ENCODE measurements at regions not wholly inside any gene's neighbourhood (a gene's known extent, or its start where the extent isn't known, plus 50 kb on each side); places are given as distances from the start of the nearest gene placed in this dataset.

- H3K4me1 Mint-ChIP-seq = no peaks in the 10 kb centered on the region
- H3K27me3 Mint-ChIP-seq = peaks cover 30% of the 10 kb centered on the region
- H3K36me3 ChIP-seq (replicated peaks in 1 of 2; ENCODE audit: control extremely low read depth in 1 of 2, control insufficient read depth in 1 of 2, extremely low read depth in 1 of 2, insufficient read depth in 2 of 2, low read length in 1 of 2) = no peaks in the 10 kb centered on the region
- ChIA-PET CTCF (no interaction called here), POLR2A (no interaction called here)
- H2AFZ ChIP-seq (ENCODE audit: insufficient read depth, low read depth, low read length, poor library complexity, severe bottlenecking) = no peak overlapping the region
- TF ChIP-seq EZH2 (IDR thresholded peaks at IDR 0.05; ENCODE audit: borderline replicate concordance, insufficient read depth, low read depth, low read length, poor library complexity, severe bottlenecking) (no peak), CTCF (IDR thresholded peaks at IDR 0.05) (no peak)
- 63% methylated on average over 2 of the region's 4 CpGs for WGBS (ENCODE audit: insufficient coverage)
- no peak overlapping the region for H3K4me3 ChIP-seq (ENCODE audit: control extremely low read depth in 1 of 5, extremely low read depth in 1 of 5, insufficient read depth in 1 of 5, low read depth in 2 of 5, low read length in 4 of 5)
- no peak overlapping the region for H3K4me3 Mint-ChIP-seq
- DNase-seq (no peak), ATAC-seq (ENCODE audit: low read depth) (no peak)
- no peaks in the 10 kb centered on the region for H3K9me3 ChIP-seq (ENCODE audit: control extremely low read depth in 1 of 3, control insufficient read depth in 2 of 3, insufficient read depth in 1 of 3, low read length in 2 of 3)
- intact Hi-C loops (cut with micrococcal nuclease) = no loop called here
- H4K20me1 ChIP-seq (ENCODE audit: control insufficient read depth, insufficient read depth, low read length, poor library complexity, severe bottlenecking) = no peaks in the 10 kb centered on the region
- no peak overlapping the region for H3K4me2 ChIP-seq (replicated peaks; ENCODE audit: low read depth, low read length, poor library complexity, severe bottlenecking)
- H3K27ac ChIP-seq (ENCODE audit: low read length in 2 of 2) = no peak overlapping the region
- peaks cover 6% of the 10 kb centered on the region for H3K9me3 Mint-ChIP-seq (ENCODE audit: insufficient read depth)
- no peak overlapping the region for H3K9ac ChIP-seq (ENCODE audit: low read length)
- no peaks in the 10 kb centered on the region for H3K79me2 ChIP-seq (ENCODE audit: control insufficient read depth, insufficient read depth, low read length)
- H3K4me1 ChIP-seq (ENCODE audit: control insufficient read depth in 2 of 2, insufficient read depth in 2 of 2, low read length in 2 of 2) = no peaks in the 10 kb centered on the region
- H3K27ac Mint-ChIP-seq = no peak overlapping the region
- peaks cover 0 to 4% (median 1%) of the 10 kb centered on the region in 4 experiments for H3K27me3 ChIP-seq (replicated peaks in 1 of 4; ENCODE audit: control extremely low read depth in 1 of 4, control insufficient read depth in 3 of 4, insufficient read depth in 4 of 4, low read length in 3 of 4)
Measured at GRCh38 chr1:34364376-34364775, 187.7 kb downstream of the C1orf94 start.

- no peak for TF ChIP-seq EZH2 (IDR thresholded peaks at IDR 0.05; ENCODE audit: borderline replicate concordance, insufficient read depth, low read depth, low read length, poor library complexity, severe bottlenecking)
- no peak for TF ChIP-seq CTCF (IDR thresholded peaks at IDR 0.05)
- CTCF ChIA-PET = no interaction called here
- Histone ChIP-seq H3K4me3 (ENCODE audit: control extremely low read depth in 1 of 5, extremely low read depth in 1 of 5, insufficient read depth in 1 of 5, low read depth in 2 of 5, low read length in 4 of 5) (no peak overlapping the region), H4K20me1 (ENCODE audit: control insufficient read depth, insufficient read depth, low read length, poor library complexity, severe bottlenecking) (no peaks in the 10 kb centered on the region), H3K9me3 (ENCODE audit: control extremely low read depth in 1 of 3, control insufficient read depth in 2 of 3, insufficient read depth in 1 of 3, low read length in 2 of 3) (no peaks in the 10 kb centered on the region), H3K27me3 (replicated peaks in 1 of 4; ENCODE audit: control extremely low read depth in 1 of 4, control insufficient read depth in 3 of 4, insufficient read depth in 4 of 4, low read length in 3 of 4) (peaks cover 0 to 4% (median 1%) of the 10 kb centered on the region in 4 experiments), H3K9ac (ENCODE audit: low read length) (no peak overlapping the region), H3K36me3 (replicated peaks in 1 of 2; ENCODE audit: control extremely low read depth in 1 of 2, control insufficient read depth in 1 of 2, extremely low read depth in 1 of 2, insufficient read depth in 2 of 2, low read length in 1 of 2) (no peaks in the 10 kb centered on the region), H3K27ac (ENCODE audit: low read length in 2 of 2) (no peak overlapping the region), H3K4me2 (replicated peaks; ENCODE audit: low read depth, low read length, poor library complexity, severe bottlenecking) (no peak overlapping the region), H3K79me2 (ENCODE audit: control insufficient read depth, insufficient read depth, low read length) (no peaks in the 10 kb centered on the region), H2AFZ (ENCODE audit: insufficient read depth, low read depth, low read length, poor library complexity, severe bottlenecking) (no peak overlapping the region), H3K4me1 (ENCODE audit: control insufficient read depth in 2 of 2, insufficient read depth in 2 of 2, low read length in 2 of 2) (no peaks in the 10 kb centered on the region)
- Mint-ChIP-seq H3K9me3 (ENCODE audit: insufficient read depth) (peaks cover 6% of the 10 kb centered on the region), H3K27ac (no peak overlapping the region), H3K4me1 (no peaks in the 10 kb centered on the region), H3K27me3 (peaks cover 24% of the 10 kb centered on the region), H3K4me3 (no peak overlapping the region)
- WGBS (ENCODE audit: insufficient coverage) = no CpG with 5 or more reads among the region's 1 CpG
- DNase-seq (no peak), ATAC-seq (ENCODE audit: low read depth) (no peak)
- POLR2A ChIA-PET = no interaction called here
- intact Hi-C loops (cut with micrococcal nuclease) = no loop called here
Measured at GRCh38 chr1:34365295-34365694, 188.6 kb downstream of the C1orf94 start.

All from B cell (primary cell).